ENCODE measurements at regions not wholly inside any gene's neighbourhood (a gene's known extent, or its start where the extent isn't known, plus 50 kb on each side); places are given as distances from the start of the nearest gene placed in this dataset.
"Not testable (repeated sequence)": the region's sequence is repeated elsewhere in the genome, so short reads cannot be mapped to it uniquely, and the experiment has no call there.

- no peak overlapping the region for H3K27ac ChIP-seq
- H3K9me3 ChIP-seq (ENCODE audit: low read depth) = peaks cover 4% of the 10 kb centered on the region
- H3K4me3 ChIP-seq = no peak overlapping the region
- DNase-seq (ENCODE audit: low read depth in 1 of 2, low spot score in 1 of 2) = no peak
- no peaks in the 10 kb centered on the region for H3K27me3 ChIP-seq
- no peak for TF ChIP-seq CTCF (IDR thresholded peaks at IDR 0.05; ENCODE audit: low read depth, low read length)
- H3K4me1 ChIP-seq (ENCODE audit: low read depth) = no peaks in the 10 kb centered on the region
- no peaks in the 10 kb centered on the region for H3K36me3 ChIP-seq
These were observed 160.8 kb downstream of the XPNPEP1 start for GRCh38 chr10:109762555-109762954.

GRCh38 chr10:109757670-109758069 lies 165.6 kb downstream of the XPNPEP1 start:
- not testable (repeated sequence) for DNase-seq (ENCODE audit: low read depth in 1 of 2, low spot score in 1 of 2); H3K36me3 ChIP-seq; H3K27ac ChIP-seq

GRCh38 chr10:109746861-109747260 lies 176.4 kb downstream of the XPNPEP1 start:
- Histone ChIP-seq H3K27ac (no peak overlapping the region), H3K9me3 (ENCODE audit: low read depth) (no peaks in the 10 kb centered on the region), H3K36me3 (no peaks in the 10 kb centered on the region), H3K4me3 (no peak overlapping the region), H3K4me1 (ENCODE audit: low read depth) (no peaks in the 10 kb centered on the region), H3K27me3 (no peaks in the 10 kb centered on the region)
- TF ChIP-seq CTCF (IDR thresholded peaks at IDR 0.05; ENCODE audit: low read depth, low read length) = no peak
- DNase-seq (ENCODE audit: low read depth in 1 of 2, low spot score in 1 of 2) = no peak

More at GRCh38 chr10:109757670-109758069, 165.6 kb downstream of the XPNPEP1 start:
- not testable (repeated sequence) for H3K27me3 ChIP-seq; H3K4me3 ChIP-seq; H3K4me1 ChIP-seq (ENCODE audit: low read depth); H3K9me3 ChIP-seq (ENCODE audit: low read depth)

- Histone ChIP-seq H3K9me3 (ENCODE audit: low read depth) (no peaks in the 10 kb centered on the region), H3K4me3 (no peak overlapping the region), H3K27me3 (no peaks in the 10 kb centered on the region), H3K4me1 (ENCODE audit: low read depth) (no peaks in the 10 kb centered on the region), H3K36me3 (no peaks in the 10 kb centered on the region), H3K27ac (no peak overlapping the region)
- no peak for DNase-seq (ENCODE audit: low read depth in 1 of 2, low spot score in 1 of 2)
- no peak for TF ChIP-seq CTCF (IDR thresholded peaks at IDR 0.05; ENCODE audit: low read depth, low read length)
These were observed 179.3 kb downstream of the XPNPEP1 start for GRCh38 chr10:109744020-109744419.

- H3K36me3 ChIP-seq = no peaks in the 10 kb centered on the region
- H3K4me1 ChIP-seq (ENCODE audit: low read depth) = no peaks in the 10 kb centered on the region
- no peak for TF ChIP-seq CTCF (IDR thresholded peaks at IDR 0.05; ENCODE audit: low read depth, low read length)
- H3K27me3 ChIP-seq = no peaks in the 10 kb centered on the region
- H3K27ac ChIP-seq = no peak overlapping the region
- no peak overlapping the region for H3K4me3 ChIP-seq
- H3K9me3 ChIP-seq (ENCODE audit: low read depth) = no peaks in the 10 kb centered on the region
- no peak for DNase-seq (ENCODE audit: low read depth in 1 of 2, low spot score in 1 of 2)
These were observed 179.7 kb downstream of the XPNPEP1 start for GRCh38 chr10:109743574-109743973.

GRCh38 chr10:109743146-109743545 lies 180.2 kb downstream of the XPNPEP1 start:
- DNase-seq (ENCODE audit: low read depth in 1 of 2, low spot score in 1 of 2) = no peak
- no peaks in the 10 kb centered on the region for H3K36me3 ChIP-seq
- no peak for TF ChIP-seq CTCF (IDR thresholded peaks at IDR 0.05; ENCODE audit: low read depth, low read length)
- H3K27ac ChIP-seq = no peak overlapping the region
- H3K27me3 ChIP-seq = no peaks in the 10 kb centered on the region
- H3K9me3 ChIP-seq (ENCODE audit: low read depth) = no peaks in the 10 kb centered on the region
- H3K4me1 ChIP-seq (ENCODE audit: low read depth) = no peaks in the 10 kb centered on the region
- H3K4me3 ChIP-seq = no peak overlapping the region
